ENCODE measurements at regions not wholly inside any gene's neighbourhood (a gene's known extent, or its start where the extent isn't known, plus 50 kb on each side); places are given as distances from the start of the nearest gene placed in this dataset.

DNA sequence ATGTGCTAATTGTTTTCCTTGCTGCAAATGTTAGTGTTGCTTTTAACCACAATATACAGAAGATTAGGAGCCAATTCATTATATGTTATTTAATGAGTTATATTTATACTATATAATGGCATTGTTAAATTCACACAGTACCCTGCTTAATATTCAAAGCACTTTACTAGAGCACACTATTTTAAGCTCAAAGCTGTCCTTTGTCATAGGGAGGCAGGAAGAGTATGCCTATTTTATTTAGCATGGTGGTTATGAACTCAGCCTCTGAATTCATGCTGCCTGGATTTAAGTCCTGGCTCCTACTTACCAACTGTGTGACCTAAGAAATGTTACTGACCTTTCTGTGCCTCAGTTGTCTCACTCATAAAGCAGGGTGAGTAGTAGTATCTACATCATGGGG is 80.5 kb downstream of the FASTKD2 start:
- intact Hi-C loops (cut with DNase I) = no loop called here

DNA sequence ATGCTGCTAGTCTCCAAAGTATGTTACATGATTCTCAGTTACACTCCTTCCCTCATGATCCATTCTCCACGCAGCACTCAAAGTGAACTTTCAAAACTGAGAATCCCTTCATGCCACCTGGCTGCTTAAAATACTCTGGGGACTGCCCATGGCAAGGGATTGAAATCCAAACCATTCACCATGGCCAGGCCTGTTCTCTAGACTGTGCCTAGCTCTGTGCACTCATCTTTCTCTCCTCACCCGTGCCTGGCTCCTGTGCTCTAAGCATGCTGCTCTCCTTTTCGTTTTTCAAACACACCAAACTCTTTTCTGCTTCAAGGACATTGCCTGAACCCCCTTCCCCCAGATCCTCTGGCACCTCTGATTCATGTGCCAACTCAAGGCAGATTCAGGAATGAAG is 80.9 kb downstream of the FASTKD2 start:
- Histone ChIP-seq H3K36me3 (no peaks in the 10 kb centered on the region), H3K9me3 (no peaks in the 10 kb centered on the region), H3K27ac (no peak overlapping the region), H3K4me1 (no peaks in the 10 kb centered on the region), H3K4me3 (no peak overlapping the region), H3K27me3 (no peaks in the 10 kb centered on the region)
- intact Hi-C loops (cut with DNase I) = no loop called here
- DNase-seq (ENCODE audit: extremely low spot score in 2 of 2) = no peak
- TF ChIP-seq POLR2AphosphoS5 (IDR thresholded peaks at IDR 0.05; ENCODE audit: insufficient read depth in 1 of 2, low read depth in 1 of 2) (no peak), POLR2A (IDR thresholded peaks at IDR 0.05) (no peak)
- TF ChIP-seq, protein P1, sequence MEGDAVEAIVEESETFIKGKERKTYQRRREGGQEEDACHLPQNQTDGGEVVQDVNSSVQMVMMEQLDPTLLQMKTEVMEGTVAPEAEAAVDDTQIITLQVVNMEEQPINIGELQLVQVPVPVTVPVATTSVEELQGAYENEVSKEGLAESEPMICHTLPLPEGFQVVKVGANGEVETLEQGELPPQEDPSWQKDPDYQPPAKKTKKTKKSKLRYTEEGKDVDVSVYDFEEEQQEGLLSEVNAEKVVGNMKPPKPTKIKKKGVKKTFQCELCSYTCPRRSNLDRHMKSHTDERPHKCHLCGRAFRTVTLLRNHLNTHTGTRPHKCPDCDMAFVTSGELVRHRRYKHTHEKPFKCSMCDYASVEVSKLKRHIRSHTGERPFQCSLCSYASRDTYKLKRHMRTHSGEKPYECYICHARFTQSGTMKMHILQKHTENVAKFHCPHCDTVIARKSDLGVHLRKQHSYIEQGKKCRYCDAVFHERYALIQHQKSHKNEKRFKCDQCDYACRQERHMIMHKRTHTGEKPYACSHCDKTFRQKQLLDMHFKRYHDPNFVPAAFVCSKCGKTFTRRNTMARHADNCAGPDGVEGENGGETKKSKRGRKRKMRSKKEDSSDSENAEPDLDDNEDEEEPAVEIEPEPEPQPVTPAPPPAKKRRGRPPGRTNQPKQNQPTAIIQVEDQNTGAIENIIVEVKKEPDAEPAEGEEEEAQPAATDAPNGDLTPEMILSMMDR (IDR thresholded peaks at IDR 0.05) = no peak

More for the DNA sequence above, 80.5 kb downstream of the FASTKD2 start:
- no peaks in the 10 kb centered on the region for H3K4me1 ChIP-seq
- no peak for DNase-seq (ENCODE audit: extremely low spot score in 2 of 2)
- no peaks in the 10 kb centered on the region for H3K9me3 ChIP-seq
- H3K27me3 ChIP-seq = no peaks in the 10 kb centered on the region
- TF ChIP-seq POLR2A (IDR thresholded peaks at IDR 0.05) (no peak), POLR2AphosphoS5 (IDR thresholded peaks at IDR 0.05; ENCODE audit: insufficient read depth in 1 of 2, low read depth in 1 of 2) (no peak)
- TF ChIP-seq, protein P1 (IDR thresholded peaks at IDR 0.05) = no peak
- no peak overlapping the region for H3K27ac ChIP-seq
- no peak overlapping the region for H3K4me3 ChIP-seq
- no peaks in the 10 kb centered on the region for H3K36me3 ChIP-seq

DNA sequence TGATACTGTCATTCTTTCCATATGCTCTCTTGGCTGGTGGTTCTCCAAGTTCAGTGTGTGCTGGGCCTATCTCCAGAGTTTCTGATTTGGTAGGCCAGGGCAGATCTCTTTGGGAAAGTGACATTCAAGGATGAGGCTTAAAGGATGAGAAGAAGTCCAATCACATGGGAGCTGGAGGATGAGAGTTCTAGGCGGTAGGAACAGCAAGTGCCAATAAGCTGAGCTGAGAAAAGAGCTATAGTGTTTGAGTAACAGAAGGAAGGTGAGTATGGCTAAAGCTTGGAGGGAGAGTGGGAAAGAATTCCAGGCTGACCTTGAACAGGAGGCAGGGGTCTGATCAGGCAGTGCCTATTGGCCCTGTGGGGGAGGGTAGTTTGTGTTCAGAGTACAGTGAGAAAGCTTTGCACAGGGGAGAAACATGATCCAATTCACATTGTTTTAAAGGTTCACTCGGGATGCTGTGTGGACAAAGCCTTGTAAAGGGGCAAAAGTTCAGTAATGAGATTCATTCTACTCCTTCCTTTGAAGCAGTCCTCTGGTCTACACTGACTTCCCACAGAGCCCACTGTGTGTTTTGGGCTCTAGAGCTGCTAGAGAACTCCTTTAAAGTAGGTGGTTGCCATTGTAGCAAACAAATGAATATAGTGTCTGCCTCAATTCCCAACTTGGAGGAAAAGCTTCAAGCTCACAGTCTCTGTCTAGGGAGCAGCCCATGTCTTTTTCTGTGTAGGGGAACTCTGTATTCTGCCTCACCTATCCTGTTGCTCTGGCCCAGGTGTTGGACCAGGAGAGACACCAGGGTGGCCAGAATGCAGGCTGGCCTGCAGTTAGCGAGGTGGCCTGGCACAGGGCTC is 81.8 kb downstream of the FASTKD2 start:
- H3K36me3 ChIP-seq = no peaks in the 10 kb centered on the region
- H3K27ac ChIP-seq = no peak overlapping the region
- intact Hi-C loops (cut with DNase I) = no loop called here

DNA sequence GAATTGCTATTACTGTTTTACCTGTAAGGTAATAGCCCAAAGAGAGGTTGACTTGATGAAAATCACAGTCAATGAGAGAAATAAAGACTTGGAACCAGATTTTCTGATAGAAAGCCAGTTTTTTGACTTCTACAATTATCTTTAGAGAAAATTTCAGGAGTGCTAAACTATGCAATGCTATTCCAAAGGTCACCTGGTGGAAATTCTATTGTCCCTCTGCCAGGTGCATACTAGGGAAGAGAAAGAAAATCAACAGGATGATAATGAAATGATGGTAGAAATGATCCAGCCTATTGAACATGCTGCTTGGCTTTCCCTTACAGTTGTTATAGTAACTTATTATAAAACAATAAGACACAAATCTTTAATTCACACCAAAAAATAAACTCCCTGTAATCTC is 85.0 kb downstream of the FASTKD2 start:
- H3K27ac ChIP-seq = no peak overlapping the region
- H3K4me3 ChIP-seq = no peak overlapping the region
- H3K36me3 ChIP-seq = no peaks in the 10 kb centered on the region
- H3K27me3 ChIP-seq = no peaks in the 10 kb centered on the region
- TF ChIP-seq POLR2A (IDR thresholded peaks at IDR 0.05) (no peak), POLR2AphosphoS5 (IDR thresholded peaks at IDR 0.05; ENCODE audit: insufficient read depth in 1 of 2, low read depth in 1 of 2) (no peak)
- TF ChIP-seq, protein P1 (IDR thresholded peaks at IDR 0.05) = no peak
- H3K4me1 ChIP-seq = peaks cover under 1% of the 10 kb centered on the region
- no peaks in the 10 kb centered on the region for H3K9me3 ChIP-seq
- intact Hi-C loops (cut with DNase I) = no loop called here
- DNase-seq (ENCODE audit: extremely low spot score in 2 of 2) = no peak

More for the DNA sequence above, 81.8 kb downstream of the FASTKD2 start:
- no peaks in the 10 kb centered on the region for H3K9me3 ChIP-seq
- DNase-seq (ENCODE audit: extremely low spot score in 2 of 2) = no peak
- TF ChIP-seq, protein P1 (IDR thresholded peaks at IDR 0.05) = no peak
- no peak for TF ChIP-seq POLR2AphosphoS5 (IDR thresholded peaks at IDR 0.05; ENCODE audit: insufficient read depth in 1 of 2, low read depth in 1 of 2)
- TF ChIP-seq POLR2A (IDR thresholded peaks at IDR 0.05) = no peak
- no peak overlapping the region for H3K4me3 ChIP-seq
- no peaks in the 10 kb centered on the region for H3K27me3 ChIP-seq
- H3K4me1 ChIP-seq = no peaks in the 10 kb centered on the region

DNA sequence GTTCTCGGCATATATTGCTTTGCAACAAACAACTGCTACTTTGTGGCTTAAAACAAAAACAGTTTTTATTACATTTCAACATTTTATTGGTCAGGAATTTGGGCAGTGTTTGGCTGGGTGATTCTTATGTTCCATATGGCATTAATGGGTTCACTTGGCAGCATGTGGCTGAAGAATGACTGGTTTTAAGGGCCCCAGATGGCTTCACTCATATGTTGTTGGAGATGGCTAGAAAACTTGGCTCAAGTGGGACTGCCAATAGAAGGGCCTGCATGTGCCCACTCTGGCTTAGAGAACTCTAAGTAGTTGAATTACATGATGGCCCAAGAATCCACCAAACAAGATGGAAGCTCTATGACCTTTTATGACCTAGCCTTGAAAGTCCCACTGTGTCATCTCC is 86.1 kb downstream of the FASTKD2 start:
- intact Hi-C loops (cut with DNase I) = no loop called here
- DNase-seq (ENCODE audit: extremely low spot score in 2 of 2) = no peak

More for the DNA sequence above, 86.1 kb downstream of the FASTKD2 start:
- H3K9me3 ChIP-seq = no peaks in the 10 kb centered on the region
- no peaks in the 10 kb centered on the region for H3K36me3 ChIP-seq
- TF ChIP-seq POLR2AphosphoS5 (IDR thresholded peaks at IDR 0.05; ENCODE audit: insufficient read depth in 1 of 2, low read depth in 1 of 2) = no peak
- TF ChIP-seq, protein P1 (IDR thresholded peaks at IDR 0.05) = no peak
- no peak for TF ChIP-seq POLR2A (IDR thresholded peaks at IDR 0.05)
- H3K4me1 ChIP-seq = peaks cover 11% of the 10 kb centered on the region
- no peak overlapping the region for H3K4me3 ChIP-seq
- no peak overlapping the region for H3K27ac ChIP-seq
- no peaks in the 10 kb centered on the region for H3K27me3 ChIP-seq

Data from vagina (tissue), 2 donors.